T follicular helper cell (primary cell): ENCODE measurements at regions not wholly inside any gene's neighbourhood (a gene's known extent, or its start where the extent isn't known, plus 50 kb on each side); places are given as distances from the start of the nearest gene placed in this dataset.

Source experiments
- DNase-seq: peaks from one replicate; pipeline ENCODE4 v3.0.0-alpha.2; 2020; ENCODE audit warnings: low read depth

GRCh38 chr16:5377280-5377898 is 279.8 kb upstream of the EEF2KMT start:
- DNase-seq: no peak

- no peak for DNase-seq
Observed at GRCh38 chr16:5374184-5374583, 276.6 kb upstream of the EEF2KMT start.

- no peak for DNase-seq
Observed at GRCh38 chr16:5367951-5368350, 270.4 kb upstream of the EEF2KMT start.

GRCh38 chr16:5366126-5366525 is 268.5 kb upstream of the EEF2KMT start:
- DNase-seq: no peak

GRCh38 chr16:5364186-5364585 is 266.6 kb upstream of the EEF2KMT start:
- no peak for DNase-seq

- DNase-seq: no peak
Observed at GRCh38 chr16:5361322-5361721, 263.7 kb upstream of the EEF2KMT start.

GRCh38 chr16:5354645-5355044 is 257.1 kb upstream of the EEF2KMT start:
- no peak for DNase-seq

GRCh38 chr16:5349670-5350517 is 252.3 kb upstream of the EEF2KMT start:
- DNase-seq: no peak

- no peak for DNase-seq
Observed at GRCh38 chr16:5349101-5349500, 251.5 kb upstream of the EEF2KMT start.

GRCh38 chr16:5347561-5347960 is 250.0 kb upstream of the EEF2KMT start:
- no peak for DNase-seq

- DNase-seq: no peak
Observed at GRCh38 chr16:5336941-5337340, 239.3 kb upstream of the EEF2KMT start.

- DNase-seq: no peak
Observed at GRCh38 chr16:5333991-5334390, 236.4 kb upstream of the EEF2KMT start.

GRCh38 chr16:5333126-5333525 is 235.5 kb upstream of the EEF2KMT start:
- DNase-seq: no peak

GRCh38 chr16:5330058-5330457 is 232.5 kb upstream of the EEF2KMT start:
- no peak for DNase-seq

GRCh38 chr16:5328546-5328945 is 231.0 kb upstream of the EEF2KMT start:
- DNase-seq: no peak

GRCh38 chr16:5326395-5326794 is 228.8 kb upstream of the EEF2KMT start:
- no peak for DNase-seq

- no peak for DNase-seq
Observed at GRCh38 chr16:5325932-5326331, 228.3 kb upstream of the EEF2KMT start.

- no peak for DNase-seq
Observed at GRCh38 chr16:5323284-5324141, 225.9 kb upstream of the EEF2KMT start.

- no peak for DNase-seq
Observed at GRCh38 chr16:5321930-5322329, 224.3 kb upstream of the EEF2KMT start.

GRCh38 chr16:5319799-5320198 is 222.2 kb upstream of the EEF2KMT start:
- no peak for DNase-seq

GRCh38 chr16:5315914-5316313 is 218.3 kb upstream of the EEF2KMT start:
- no peak for DNase-seq

GRCh38 chr16:5314377-5314776 is 216.8 kb upstream of the EEF2KMT start:
- no peak for DNase-seq
